WTC11 (cell line): ENCODE measurements at regions not wholly inside any gene's neighbourhood (a gene's known extent, or its start where the extent isn't known, plus 50 kb on each side); places are given as distances from the start of the nearest gene placed in this dataset.

ENCODE experiments used
- ATAC-seq: fragments of 200-7000 bp; cut with Tn5 transposase; 2 replicates; pipeline ENCODE4 v1.10.0; 2021; ENCODE audit warnings: mild to moderate bottlenecking, moderate library complexity
- CTCF ChIA-PET: fragments of 300-600 bp; sonication (Branson Sonifier 250); formaldehyde crosslinking; loops from one replicate; lab custom pipeline; 2021; ENCODE audit warnings: antibody characterized with exemption; lab: Charles Lee
- POLR2A ChIA-PET: fragments of 350-600 bp; sonication (Branson Sonifier 250); formaldehyde crosslinking; loops from one replicate; lab custom pipeline; 2021; ENCODE audit warnings: antibody characterized with exemption; lab: Charles Lee
- DNase-seq: peaks from one replicate; pipeline ENCODE4 v3.0.0; 2021; ENCODE audit warnings: low spot score
- H3K27ac Mint-ChIP-seq: 2 replicates; pipeline ENCODE4 v1.8.0; 2021; ENCODE audit warnings: mixed read lengths
- H3K27me3 Mint-ChIP-seq: 2 replicates; pipeline ENCODE4 v1.8.0; 2021; ENCODE audit warnings: low read depth, mild to moderate bottlenecking, moderate library complexity, mixed read lengths
- H3K36me3 Mint-ChIP-seq: 2 replicates; pipeline ENCODE4 v1.8.0; 2021; ENCODE audit warnings: mixed read lengths
- H3K4me1 Mint-ChIP-seq: 2 replicates; pipeline ENCODE4 v1.8.0; 2022; ENCODE audit warnings: mixed read lengths
- H3K4me3 Mint-ChIP-seq: 2 replicates; pipeline ENCODE4 v1.8.0; 2021; ENCODE audit warnings: mild to moderate bottlenecking, moderate library complexity, mixed read lengths
- H3K9me3 Mint-ChIP-seq: 2 replicates; pipeline ENCODE4 v1.8.0; 2021; ENCODE audit warnings: mixed read lengths
- ATF1 ChIP-seq: sonication (generic); formaldehyde crosslinking; IDR thresholded peaks from 2 replicates; pipeline ENCODE4 v1.8.1; 2023; ENCODE audit warnings: mild to moderate bottlenecking, moderate library complexity, missing genetic modification reagents
- ELF4 ChIP-seq: sonication (generic); formaldehyde crosslinking; IDR thresholded peaks from 2 replicates; pipeline ENCODE4 v1.8.1; 2022; ENCODE audit warnings: low read depth, mild to moderate bottlenecking, moderate library complexity, missing genetic modification reagents
- GABPB1 ChIP-seq: sonication (generic); formaldehyde crosslinking; IDR thresholded peaks from 2 replicates; pipeline ENCODE4 v1.8.1; 2023; ENCODE audit warnings: mild to moderate bottlenecking, missing genetic modification reagents
- HMGXB4 ChIP-seq: sonication (generic); formaldehyde crosslinking; IDR thresholded peaks from 2 replicates; pipeline ENCODE4 v1.8.1; 2023; ENCODE audit warnings: mild to moderate bottlenecking, moderate library complexity, missing genetic modification reagents
- KAT7 ChIP-seq: sonication (generic); formaldehyde crosslinking; IDR thresholded peaks from 2 replicates; pipeline ENCODE4 v1.8.1; 2023; ENCODE audit warnings: missing genetic modification reagents, mild to moderate bottlenecking, borderline replicate concordance
- NR1H2 ChIP-seq: sonication (generic); formaldehyde crosslinking; IDR thresholded peaks from 2 replicates; pipeline ENCODE4 v1.9.0; 2021; ENCODE audit warnings: mild to moderate bottlenecking, moderate library complexity, missing genetic modification reagents
- SMAD4 ChIP-seq: sonication (generic); formaldehyde crosslinking; IDR thresholded peaks from 2 replicates; pipeline ENCODE4 v1.8.0; 2022; ENCODE audit warnings: mild to moderate bottlenecking, missing genetic modification reagents
- STAT6 ChIP-seq: sonication (generic); formaldehyde crosslinking; conservative IDR thresholded peaks from 2 replicates; pipeline ENCODE4 v1.8.1; 2023; ENCODE audit warnings: mild to moderate bottlenecking, low read depth, missing genetic modification reagents, moderate library complexity
- TEAD4 ChIP-seq: sonication (generic); formaldehyde crosslinking; IDR thresholded peaks from 2 replicates; pipeline ENCODE4 v1.8.0; 2022; ENCODE audit warnings: mild to moderate bottlenecking, missing genetic modification reagents
- ZNF396 ChIP-seq: fragments of 250-450 bp; sonication (Bioruptor Pico); IDR thresholded peaks from 2 replicates; pipeline ENCODE4 v1.8.0; 2021; ENCODE audit warnings: mild to moderate bottlenecking, moderate library complexity, borderline replicate concordance
- TF ChIP-seq, protein P1 (sequence below): sonication (generic); formaldehyde crosslinking; IDR thresholded peaks from 2 replicates; pipeline ENCODE4 v1.8.1; 2023; ENCODE audit warnings: mild to moderate bottlenecking, missing genetic modification reagents
- TF ChIP-seq, protein P2 (sequence below): sonication (generic); formaldehyde crosslinking; IDR thresholded peaks from 2 replicates; pipeline ENCODE4 v1.8.0; 2022; ENCODE audit warnings: missing genetic modification reagents
- TF ChIP-seq, protein P3 (sequence below): sonication (generic); formaldehyde crosslinking; IDR thresholded peaks from 2 replicates; pipeline ENCODE4 v1.8.1; 2022; ENCODE audit warnings: mild to moderate bottlenecking, missing genetic modification reagents, moderate library complexity, borderline replicate concordance
- TF ChIP-seq, protein P4 (sequence below): sonication (generic); formaldehyde crosslinking; IDR thresholded peaks from 2 replicates; pipeline ENCODE4 v1.8.1; 2022; ENCODE audit warnings: mild to moderate bottlenecking, moderate library complexity, missing genetic modification reagents
- TF ChIP-seq, protein P5 (sequence below): sonication (generic); formaldehyde crosslinking; IDR thresholded peaks from 2 replicates; pipeline ENCODE4 v1.8.0; 2022; ENCODE audit warnings: mild to moderate bottlenecking, missing genetic modification reagents

GRCh38 chr5:121726991-121727390 lies 124.7 kb upstream of the FTMT start (continued):
- TF ChIP-seq, protein P1, sequence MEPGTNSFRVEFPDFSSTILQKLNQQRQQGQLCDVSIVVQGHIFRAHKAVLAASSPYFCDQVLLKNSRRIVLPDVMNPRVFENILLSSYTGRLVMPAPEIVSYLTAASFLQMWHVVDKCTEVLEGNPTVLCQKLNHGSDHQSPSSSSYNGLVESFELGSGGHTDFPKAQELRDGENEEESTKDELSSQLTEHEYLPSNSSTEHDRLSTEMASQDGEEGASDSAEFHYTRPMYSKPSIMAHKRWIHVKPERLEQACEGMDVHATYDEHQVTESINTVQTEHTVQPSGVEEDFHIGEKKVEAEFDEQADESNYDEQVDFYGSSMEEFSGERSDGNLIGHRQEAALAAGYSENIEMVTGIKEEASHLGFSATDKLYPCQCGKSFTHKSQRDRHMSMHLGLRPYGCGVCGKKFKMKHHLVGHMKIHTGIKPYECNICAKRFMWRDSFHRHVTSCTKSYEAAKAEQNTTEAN, result no peak
- TF ChIP-seq ELF4 (CRISPR knock-in tag), result no peak
- TF ChIP-seq GABPB1 (CRISPR knock-in tag), result no peak
- no peak for TF ChIP-seq TEAD4 (CRISPR knock-in tag)
- TF ChIP-seq, protein P2, sequence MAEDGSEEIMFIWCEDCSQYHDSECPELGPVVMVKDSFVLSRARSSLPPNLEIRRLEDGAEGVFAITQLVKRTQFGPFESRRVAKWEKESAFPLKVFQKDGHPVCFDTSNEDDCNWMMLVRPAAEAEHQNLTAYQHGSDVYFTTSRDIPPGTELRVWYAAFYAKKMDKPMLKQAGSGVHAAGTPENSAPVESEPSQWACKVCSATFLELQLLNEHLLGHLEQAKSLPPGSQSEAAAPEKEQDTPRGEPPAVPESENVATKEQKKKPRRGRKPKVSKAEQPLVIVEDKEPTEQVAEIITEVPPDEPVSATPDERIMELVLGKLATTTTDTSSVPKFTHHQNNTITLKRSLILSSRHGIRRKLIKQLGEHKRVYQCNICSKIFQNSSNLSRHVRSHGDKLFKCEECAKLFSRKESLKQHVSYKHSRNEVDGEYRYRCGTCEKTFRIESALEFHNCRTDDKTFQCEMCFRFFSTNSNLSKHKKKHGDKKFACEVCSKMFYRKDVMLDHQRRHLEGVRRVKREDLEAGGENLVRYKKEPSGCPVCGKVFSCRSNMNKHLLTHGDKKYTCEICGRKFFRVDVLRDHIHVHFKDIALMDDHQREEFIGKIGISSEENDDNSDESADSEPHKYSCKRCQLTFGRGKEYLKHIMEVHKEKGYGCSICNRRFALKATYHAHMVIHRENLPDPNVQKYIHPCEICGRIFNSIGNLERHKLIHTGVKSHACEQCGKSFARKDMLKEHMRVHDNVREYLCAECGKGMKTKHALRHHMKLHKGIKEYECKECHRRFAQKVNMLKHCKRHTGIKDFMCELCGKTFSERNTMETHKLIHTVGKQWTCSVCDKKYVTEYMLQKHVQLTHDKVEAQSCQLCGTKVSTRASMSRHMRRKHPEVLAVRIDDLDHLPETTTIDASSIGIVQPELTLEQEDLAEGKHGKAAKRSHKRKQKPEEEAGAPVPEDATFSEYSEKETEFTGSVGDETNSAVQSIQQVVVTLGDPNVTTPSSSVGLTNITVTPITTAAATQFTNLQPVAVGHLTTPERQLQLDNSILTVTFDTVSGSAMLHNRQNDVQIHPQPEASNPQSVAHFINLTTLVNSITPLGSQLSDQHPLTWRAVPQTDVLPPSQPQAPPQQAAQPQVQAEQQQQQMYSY (CRISPR knock-in tag), result no peak

GRCh38 chr5:121731377-121731776 lies 120.3 kb upstream of the FTMT start:
- no peaks in the 10 kb centered on the region for H3K36me3 Mint-ChIP-seq
- H3K4me1 Mint-ChIP-seq, result peaks cover 14% of the 10 kb centered on the region
- no peak overlapping the region for H3K27ac Mint-ChIP-seq
- POLR2A ChIA-PET, result no interaction called here
- H3K4me3 Mint-ChIP-seq, result no peak overlapping the region
- TF ChIP-seq HMGXB4 (CRISPR knock-in tag), result no peak
- no peak for TF ChIP-seq KAT7 (CRISPR knock-in tag)
- TF ChIP-seq, protein P3, sequence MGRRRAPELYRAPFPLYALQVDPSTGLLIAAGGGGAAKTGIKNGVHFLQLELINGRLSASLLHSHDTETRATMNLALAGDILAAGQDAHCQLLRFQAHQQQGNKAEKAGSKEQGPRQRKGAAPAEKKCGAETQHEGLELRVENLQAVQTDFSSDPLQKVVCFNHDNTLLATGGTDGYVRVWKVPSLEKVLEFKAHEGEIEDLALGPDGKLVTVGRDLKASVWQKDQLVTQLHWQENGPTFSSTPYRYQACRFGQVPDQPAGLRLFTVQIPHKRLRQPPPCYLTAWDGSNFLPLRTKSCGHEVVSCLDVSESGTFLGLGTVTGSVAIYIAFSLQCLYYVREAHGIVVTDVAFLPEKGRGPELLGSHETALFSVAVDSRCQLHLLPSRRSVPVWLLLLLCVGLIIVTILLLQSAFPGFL (CRISPR knock-in tag), result no peak
- TF ChIP-seq, protein P4, sequence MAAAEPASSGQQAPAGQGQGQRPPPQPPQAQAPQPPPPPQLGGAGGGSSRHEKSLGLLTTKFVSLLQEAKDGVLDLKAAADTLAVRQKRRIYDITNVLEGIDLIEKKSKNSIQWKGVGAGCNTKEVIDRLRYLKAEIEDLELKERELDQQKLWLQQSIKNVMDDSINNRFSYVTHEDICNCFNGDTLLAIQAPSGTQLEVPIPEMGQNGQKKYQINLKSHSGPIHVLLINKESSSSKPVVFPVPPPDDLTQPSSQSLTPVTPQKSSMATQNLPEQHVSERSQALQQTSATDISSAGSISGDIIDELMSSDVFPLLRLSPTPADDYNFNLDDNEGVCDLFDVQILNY (CRISPR knock-in tag), result no peak
- no peak for TF ChIP-seq ZNF396
- no peak for TF ChIP-seq SMAD4 (CRISPR knock-in tag)
- TF ChIP-seq STAT6 (CRISPR knock-in tag), result no peak
- TF ChIP-seq NR1H2 (CRISPR knock-in tag), result no peak
- TF ChIP-seq ATF1 (CRISPR knock-in tag), result no peak
- TF ChIP-seq, protein P5, sequence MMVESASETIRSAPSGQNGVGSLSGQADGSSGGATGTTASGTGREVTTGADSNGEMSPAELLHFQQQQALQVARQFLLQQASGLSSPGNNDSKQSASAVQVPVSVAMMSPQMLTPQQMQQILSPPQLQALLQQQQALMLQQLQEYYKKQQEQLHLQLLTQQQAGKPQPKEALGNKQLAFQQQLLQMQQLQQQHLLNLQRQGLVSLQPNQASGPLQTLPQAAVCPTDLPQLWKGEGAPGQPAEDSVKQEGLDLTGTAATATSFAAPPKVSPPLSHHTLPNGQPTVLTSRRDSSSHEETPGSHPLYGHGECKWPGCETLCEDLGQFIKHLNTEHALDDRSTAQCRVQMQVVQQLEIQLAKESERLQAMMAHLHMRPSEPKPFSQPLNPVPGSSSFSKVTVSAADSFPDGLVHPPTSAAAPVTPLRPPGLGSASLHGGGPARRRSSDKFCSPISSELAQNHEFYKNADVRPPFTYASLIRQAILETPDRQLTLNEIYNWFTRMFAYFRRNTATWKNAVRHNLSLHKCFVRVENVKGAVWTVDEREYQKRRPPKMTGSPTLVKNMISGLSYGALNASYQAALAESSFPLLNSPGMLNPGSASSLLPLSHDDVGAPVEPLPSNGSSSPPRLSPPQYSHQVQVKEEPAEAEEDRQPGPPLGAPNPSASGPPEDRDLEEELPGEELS (CRISPR knock-in tag), result no peak
- H3K9me3 Mint-ChIP-seq, result no peaks in the 10 kb centered on the region
- CTCF ChIA-PET, result no interaction called here
- ATAC-seq (no peak), DNase-seq (no peak)
- H3K27me3 Mint-ChIP-seq, result no peaks in the 10 kb centered on the region
